ENCODE measurements at regions not wholly inside any gene's neighbourhood (a gene's known extent, or its start where the extent isn't known, plus 50 kb on each side); places are given as distances from the start of the nearest gene placed in this dataset.

GRCh38 chr12:111111681-111112080, 191.3 kb upstream of the MYL2 start:
- Mint-ChIP-seq H3K4me1 (ENCODE audit: low read depth in 2 of 2) (no peaks in the 10 kb centered on the region), H3K9me3 (no peaks in the 10 kb centered on the region), H3K27ac (no peak overlapping the region), H3K27me3 (peaks cover 18 to 40% of the 10 kb centered on the region in 2 donors), H3K36me3 (no peaks in the 10 kb centered on the region), H3K4me3 (no peak overlapping the region)
- no peak for ATAC-seq
- no peak for DNase-seq (ENCODE audit: low spot score)

- no peaks in the 10 kb centered on the region for H3K36me3 Mint-ChIP-seq
- peaks cover 17 to 33% of the 10 kb centered on the region in 2 donors for H3K27me3 Mint-ChIP-seq
- DNase-seq (ENCODE audit: low spot score) (no peak), ATAC-seq (no peak)
- no peak overlapping the region for H3K4me3 Mint-ChIP-seq
- H3K27ac Mint-ChIP-seq: no peak overlapping the region
- H3K4me1 Mint-ChIP-seq (ENCODE audit: low read depth in 2 of 2): no peaks in the 10 kb centered on the region
- H3K9me3 Mint-ChIP-seq: no peaks in the 10 kb centered on the region
Measured at GRCh38 chr12:111110556-111110955, 190.2 kb upstream of the MYL2 start.

GRCh38 chr12:111108726-111109125, 188.3 kb upstream of the MYL2 start:
- H3K4me3 Mint-ChIP-seq: no peak overlapping the region
- no peak for DNase-seq (ENCODE audit: low spot score)
- peaks cover 15 to 24% of the 10 kb centered on the region in 2 donors for H3K27me3 Mint-ChIP-seq
- H3K4me1 Mint-ChIP-seq (ENCODE audit: low read depth in 2 of 2): no peaks in the 10 kb centered on the region
- H3K36me3 Mint-ChIP-seq: no peaks in the 10 kb centered on the region
- H3K27ac Mint-ChIP-seq: no peak overlapping the region
- H3K9me3 Mint-ChIP-seq: no peaks in the 10 kb centered on the region
- no peak for ATAC-seq

DNA sequence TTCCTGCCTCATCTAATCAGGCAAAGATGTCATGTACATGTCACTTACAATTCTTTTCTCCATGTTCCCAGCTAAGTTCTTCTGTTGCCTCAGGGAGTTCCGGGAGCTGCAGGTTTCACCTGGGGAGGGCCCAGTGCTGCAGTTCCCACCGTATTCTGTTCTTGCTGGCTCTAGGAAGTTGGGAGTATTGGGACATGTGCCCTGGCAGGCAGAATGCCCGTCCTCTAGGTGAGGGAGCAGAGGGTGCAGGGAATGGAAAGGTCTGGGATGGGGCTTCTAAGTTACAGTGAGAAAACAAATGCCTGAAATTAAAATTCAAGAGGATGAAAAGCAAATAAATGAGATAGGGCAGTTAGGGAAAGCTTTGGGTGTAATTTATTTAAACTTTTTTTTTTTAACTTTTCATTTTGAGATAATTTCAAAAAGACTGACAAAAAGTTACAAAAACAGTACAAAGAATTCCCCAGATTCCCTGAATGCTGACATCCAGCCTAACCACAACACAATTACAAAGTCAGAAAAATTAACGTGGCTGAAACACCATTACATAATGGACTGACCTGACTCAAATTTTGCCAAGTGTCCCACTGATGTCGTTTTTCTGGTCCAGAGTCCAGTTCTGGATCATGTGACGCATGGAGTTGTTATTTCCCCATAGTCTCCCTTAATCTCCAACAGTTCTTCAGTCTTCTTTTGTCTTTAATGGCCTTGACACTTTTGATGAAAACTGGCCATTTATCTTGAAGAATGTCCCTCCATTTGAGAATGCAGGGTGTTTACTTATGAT, 187.2 kb upstream of the MYL2 start:
- H3K36me3 Mint-ChIP-seq: no peaks in the 10 kb centered on the region
- no peaks in the 10 kb centered on the region for H3K4me1 Mint-ChIP-seq (ENCODE audit: low read depth in 2 of 2)
- H3K27ac Mint-ChIP-seq: no peak overlapping the region
- ATAC-seq (no peak), DNase-seq (ENCODE audit: low spot score) (no peak)
- peaks cover 14 to 19% of the 10 kb centered on the region in 2 donors for H3K27me3 Mint-ChIP-seq
- H3K9me3 Mint-ChIP-seq: no peaks in the 10 kb centered on the region
- H3K4me3 Mint-ChIP-seq: no peak overlapping the region

DNA sequence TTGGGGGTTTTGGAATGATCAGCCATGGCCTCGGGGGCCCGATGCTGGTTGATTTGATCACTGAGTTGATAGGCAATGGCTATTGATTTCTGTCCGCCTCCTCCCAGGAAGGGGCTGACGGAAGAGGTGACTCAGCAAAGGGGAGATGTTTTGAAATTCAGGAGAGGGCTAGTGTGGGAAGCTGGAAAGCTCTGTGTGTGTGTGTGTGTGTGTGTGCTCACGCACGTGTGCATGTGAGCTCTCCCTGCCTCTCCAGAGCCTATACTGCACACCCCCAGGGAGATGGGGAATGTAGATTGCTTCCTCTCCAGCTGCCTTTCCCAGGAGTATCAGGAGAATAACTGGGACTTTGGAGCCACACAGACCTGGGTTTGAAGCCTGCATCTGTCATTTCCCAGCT, 184.9 kb upstream of the MYL2 start:
- H3K36me3 Mint-ChIP-seq: no peaks in the 10 kb centered on the region
- no peak overlapping the region for H3K4me3 Mint-ChIP-seq
- H3K9me3 Mint-ChIP-seq: no peaks in the 10 kb centered on the region
- DNase-seq (ENCODE audit: low spot score): no peak
- H3K4me1 Mint-ChIP-seq (ENCODE audit: low read depth in 2 of 2): no peaks in the 10 kb centered on the region
- H3K27me3 Mint-ChIP-seq: peaks cover 14 to 15% of the 10 kb centered on the region in 2 donors
- H3K27ac Mint-ChIP-seq: no peak overlapping the region
- no peak for ATAC-seq

GRCh38 chr12:111103583-111103982, 183.2 kb upstream of the MYL2 start:
- DNase-seq (ENCODE audit: low spot score) (no peak), ATAC-seq (no peak)
- H3K27me3 Mint-ChIP-seq: peaks cover 13 to 15% of the 10 kb centered on the region in 2 donors
- no peak overlapping the region for H3K4me3 Mint-ChIP-seq
- no peaks in the 10 kb centered on the region for H3K36me3 Mint-ChIP-seq
- H3K4me1 Mint-ChIP-seq (ENCODE audit: low read depth in 2 of 2): peaks cover 0 to 3% of the 10 kb centered on the region in 2 donors
- H3K9me3 Mint-ChIP-seq: no peaks in the 10 kb centered on the region
- no peak overlapping the region for H3K27ac Mint-ChIP-seq

- H3K9me3 Mint-ChIP-seq: no peaks in the 10 kb centered on the region
- H3K36me3 Mint-ChIP-seq: no peaks in the 10 kb centered on the region
- DNase-seq (ENCODE audit: low spot score): no peak
- peaks cover 0 to 3% of the 10 kb centered on the region in 2 donors for H3K4me1 Mint-ChIP-seq (ENCODE audit: low read depth in 2 of 2)
- ATAC-seq: no peak
- no peak overlapping the region for H3K27ac Mint-ChIP-seq
- H3K4me3 Mint-ChIP-seq: no peak overlapping the region
- H3K27me3 Mint-ChIP-seq: peaks cover 9 to 12% of the 10 kb centered on the region in 2 donors
Measured at GRCh38 chr12:111102102-111102739, 181.8 kb upstream of the MYL2 start.

- DNase-seq (ENCODE audit: low spot score) (no peak), ATAC-seq (no peak)
- Mint-ChIP-seq H3K4me1 (ENCODE audit: low read depth in 2 of 2) (peaks cover 0 to 3% of the 10 kb centered on the region in 2 donors), H3K4me3 (no peak overlapping the region), H3K9me3 (no peaks in the 10 kb centered on the region), H3K36me3 (no peaks in the 10 kb centered on the region), H3K27ac (no peak overlapping the region), H3K27me3 (peaks cover 9 to 12% of the 10 kb centered on the region in 2 donors)
Measured at GRCh38 chr12:111101003-111101402, 180.6 kb upstream of the MYL2 start.

- H3K27ac Mint-ChIP-seq: no peak overlapping the region
- peaks cover 9 to 12% of the 10 kb centered on the region in 2 donors for H3K27me3 Mint-ChIP-seq
- no peaks in the 10 kb centered on the region for H3K36me3 Mint-ChIP-seq
- no peak overlapping the region for H3K4me3 Mint-ChIP-seq
- ATAC-seq (no peak), DNase-seq (ENCODE audit: low spot score) (no peak)
- peaks cover 0 to 3% of the 10 kb centered on the region in 2 donors for H3K4me1 Mint-ChIP-seq (ENCODE audit: low read depth in 2 of 2)
- H3K9me3 Mint-ChIP-seq: no peaks in the 10 kb centered on the region
Measured at GRCh38 chr12:111100554-111100953, 180.2 kb upstream of the MYL2 start.

GRCh38 chr12:111100003-111100402, 179.6 kb upstream of the MYL2 start:
- Mint-ChIP-seq H3K36me3 (no peaks in the 10 kb centered on the region), H3K27me3 (peaks cover 9 to 12% of the 10 kb centered on the region in 2 donors), H3K4me3 (no peak overlapping the region), H3K9me3 (no peaks in the 10 kb centered on the region), H3K4me1 (ENCODE audit: low read depth in 2 of 2) (peaks cover 0 to 3% of the 10 kb centered on the region in 2 donors), H3K27ac (no peak overlapping the region)
- ATAC-seq: no peak
- no peak for DNase-seq (ENCODE audit: low spot score)

- Mint-ChIP-seq H3K9me3 (no peaks in the 10 kb centered on the region), H3K4me3 (no peak overlapping the region), H3K36me3 (no peaks in the 10 kb centered on the region), H3K27ac (no peak overlapping the region), H3K4me1 (ENCODE audit: low read depth in 2 of 2) (peaks cover 0 to 3% of the 10 kb centered on the region in 2 donors), H3K27me3 (peaks cover 9 to 14% of the 10 kb centered on the region in 2 donors)
- no peak for DNase-seq (ENCODE audit: low spot score)
- no peak for ATAC-seq
Measured at GRCh38 chr12:111099186-111099585, 178.8 kb upstream of the MYL2 start.

- H3K4me3 Mint-ChIP-seq: no peak overlapping the region
- ATAC-seq (no peak), DNase-seq (ENCODE audit: low spot score) (no peak)
- H3K9me3 Mint-ChIP-seq: no peaks in the 10 kb centered on the region
- H3K27me3 Mint-ChIP-seq: peaks cover 5 to 12% of the 10 kb centered on the region in 2 donors
- H3K27ac Mint-ChIP-seq: no peak overlapping the region
- H3K4me1 Mint-ChIP-seq (ENCODE audit: low read depth in 2 of 2): peaks cover 0 to 3% of the 10 kb centered on the region in 2 donors
- no peaks in the 10 kb centered on the region for H3K36me3 Mint-ChIP-seq
Measured at GRCh38 chr12:111094157-111095010, 174.0 kb upstream of the MYL2 start.

- peaks cover 7 to 13% of the 10 kb centered on the region in 2 donors for H3K27me3 Mint-ChIP-seq
- no peaks in the 10 kb centered on the region for H3K4me1 Mint-ChIP-seq (ENCODE audit: low read depth in 2 of 2)
- no peak overlapping the region for H3K4me3 Mint-ChIP-seq
- H3K36me3 Mint-ChIP-seq: no peaks in the 10 kb centered on the region
- no peaks in the 10 kb centered on the region for H3K9me3 Mint-ChIP-seq
- ATAC-seq: no peak
- DNase-seq (ENCODE audit: low spot score): no peak
- H3K27ac Mint-ChIP-seq: no peak overlapping the region
Measured at GRCh38 chr12:111093428-111094142, 173.2 kb upstream of the MYL2 start.
